22Rv1 (cell line): ENCODE measurements at regions not wholly inside any gene's neighbourhood (a gene's known extent, or its start where the extent isn't known, plus 50 kb on each side); places are given as distances from the start of the nearest gene placed in this dataset.

ENCODE experiments used
- CTCF ChIP-seq: fragments of 450-650 bp; IDR thresholded peaks from 2 replicates; pipeline ENCODE4 v1.5.1; 2017; ENCODE audit warnings: mild to moderate bottlenecking
- ZFX ChIP-seq: fragments of 450-650 bp; IDR thresholded peaks from 2 replicates; pipeline ENCODE4 v1.6.1; 2017; ENCODE audit warnings: antibody characterized with exemption, borderline replicate concordance

GRCh38 chr5:155727512-155728145, 599.3 kb upstream of the SGCD start:
- no peak for TF ChIP-seq CTCF
- no peak for TF ChIP-seq ZFX
